ENCODE measurements at regions not wholly inside any gene's neighbourhood (a gene's known extent, or its start where the extent isn't known, plus 50 kb on each side); places are given as distances from the start of the nearest gene placed in this dataset.
"Not testable (repeated sequence)": the region's sequence is repeated elsewhere in the genome, so short reads cannot be mapped to it uniquely, and the experiment has no call there.

DNA sequence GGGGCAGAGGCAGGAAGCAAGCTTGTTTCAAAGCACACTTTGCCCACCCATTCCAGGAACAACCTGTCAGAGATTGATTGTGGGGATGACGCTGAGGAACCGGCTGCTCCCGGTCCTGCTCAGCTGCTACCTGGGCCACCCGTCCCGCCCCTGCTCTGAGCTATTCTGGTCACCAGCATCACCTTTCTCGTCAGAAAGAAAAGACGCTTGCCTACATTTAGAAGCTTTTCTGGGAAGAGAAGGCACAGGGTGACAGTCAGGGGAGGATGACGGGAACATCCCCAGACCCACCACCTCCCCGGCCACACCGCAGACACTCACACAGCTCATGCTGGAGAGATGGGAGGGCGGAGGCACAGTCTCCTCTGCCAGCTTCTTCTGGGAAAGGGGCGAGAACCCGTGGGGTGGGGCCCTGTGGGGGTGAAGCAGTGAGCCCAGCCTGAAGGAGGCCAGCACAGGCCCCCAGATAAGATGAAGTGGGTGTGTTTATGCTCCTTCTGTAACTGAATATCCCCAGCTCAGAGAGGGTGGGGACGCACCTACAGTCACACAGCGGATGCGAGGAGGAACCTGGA lies 81.8 kb downstream of the CPZ start:
- CTCF ChIA-PET: no interaction called here
- no peak overlapping the region for H2AFZ ChIP-seq (ENCODE audit: low read depth, low read length)
- no peaks in the 10 kb centered on the region for H3K36me3 ChIP-seq (ENCODE audit: control insufficient read depth in 2 of 2, extremely low read depth in 1 of 2, insufficient read depth in 2 of 2, low read length in 2 of 2)
- no peaks in the 10 kb centered on the region for H3K27me3 ChIP-seq (ENCODE audit: control insufficient read depth in 2 of 2, insufficient read depth in 2 of 2, low read length in 2 of 2)
- dilution Hi-C loops (cut with MboI; ENCODE audit: extremely low pct_ligation_motif_present, low sequenced_read_pairs): no loop called here
- intact Hi-C loops (cut with micrococcal nuclease): no loop called here
- no peak for DNase-seq (ENCODE audit: low read depth, low spot score)
- no peaks in the 10 kb centered on the region for H3K9me3 ChIP-seq (replicated peaks; ENCODE audit: control insufficient read depth, insufficient read depth, low read length)
- H3K4me3 ChIP-seq (replicated peaks in 1 of 3; ENCODE audit: insufficient read depth in 1 of 3, low read depth in 1 of 3, low read length in 3 of 3): no peak overlapping the region
- no peak for TF ChIP-seq MYC (IDR thresholded peaks at IDR 0.05; ENCODE audit: low read depth, low read length)
- TF ChIP-seq, protein P1, sequence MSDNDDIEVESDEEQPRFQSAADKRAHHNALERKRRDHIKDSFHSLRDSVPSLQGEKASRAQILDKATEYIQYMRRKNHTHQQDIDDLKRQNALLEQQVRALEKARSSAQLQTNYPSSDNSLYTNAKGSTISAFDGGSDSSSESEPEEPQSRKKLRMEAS (IDR thresholded peaks at IDR 0.05; ENCODE audit: insufficient read depth, insufficient read length): no peak
- TF ChIP-seq FOS (IDR thresholded peaks at IDR 0.05; ENCODE audit: borderline replicate concordance, insufficient read depth, low read length): no peak
- TF ChIP-seq EZH2 (IDR thresholded peaks at IDR 0.05; ENCODE audit: borderline replicate concordance, low read depth, low read length, severe bottlenecking): no peak
- POLR2A ChIA-PET: no interaction called here
- H3K9ac ChIP-seq (replicated peaks; ENCODE audit: extremely low read depth, insufficient read depth, low read length): no peak overlapping the region
- no peaks in the 10 kb centered on the region for H3K4me1 ChIP-seq (ENCODE audit: control insufficient read depth, extremely low read depth, insufficient read depth, low read length)
- no peak overlapping the region for H3K4me2 ChIP-seq (ENCODE audit: insufficient read depth, low read length)
- H3K9me1 ChIP-seq (replicated peaks; ENCODE audit: control insufficient read depth, extremely low read depth, insufficient read depth, low read length): no peaks in the 10 kb centered on the region
- H3K79me2 ChIP-seq (ENCODE audit: control insufficient read depth, insufficient read depth, low read length): no peaks in the 10 kb centered on the region
- H4K20me1 ChIP-seq (replicated peaks; ENCODE audit: control insufficient read depth, extremely low read depth, insufficient read depth, low read length): no peaks in the 10 kb centered on the region
- H3K27ac ChIP-seq (ENCODE audit: insufficient read depth, low read depth, low read length): no peak overlapping the region
- FAIRE-seq: no peak
- BruUV-seq (replicated peaks): no TSS peak

DNA sequence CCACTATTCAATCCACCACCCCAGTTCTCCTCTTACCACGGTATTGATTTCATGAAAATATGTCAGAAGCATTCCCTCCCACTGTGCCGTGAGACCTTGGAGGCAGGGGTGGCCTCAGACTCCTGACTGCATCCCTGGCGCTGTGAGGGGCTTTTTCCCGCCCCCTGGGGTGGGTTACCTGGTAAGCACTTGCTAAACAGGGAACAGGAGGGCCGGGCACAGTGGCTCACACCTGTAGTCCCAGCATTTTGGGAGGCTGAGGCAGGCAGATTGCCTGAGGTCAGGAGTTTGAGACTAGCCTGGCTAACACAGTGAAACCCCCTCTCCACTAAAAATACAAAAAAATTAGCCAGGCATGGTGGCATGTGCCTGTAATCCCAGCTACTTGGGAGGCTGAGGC lies 80.5 kb downstream of the CPZ start:
- BruUV-seq (replicated peaks); DNase-seq (ENCODE audit: low read depth, low spot score); H3K9me3 ChIP-seq (replicated peaks; ENCODE audit: control insufficient read depth, insufficient read depth, low read length); CTCF ChIA-PET; H3K4me2 ChIP-seq (ENCODE audit: insufficient read depth, low read length); H3K9ac ChIP-seq (replicated peaks; ENCODE audit: extremely low read depth, insufficient read depth, low read length); H3K9me1 ChIP-seq (replicated peaks; ENCODE audit: control insufficient read depth, extremely low read depth, insufficient read depth, low read length); H3K4me3 ChIP-seq (replicated peaks in 1 of 3; ENCODE audit: insufficient read depth in 1 of 3, low read depth in 1 of 3, low read length in 3 of 3); H3K36me3 ChIP-seq (ENCODE audit: control insufficient read depth in 2 of 2, extremely low read depth in 1 of 2, insufficient read depth in 2 of 2, low read length in 2 of 2); H3K27me3 ChIP-seq (ENCODE audit: control insufficient read depth in 2 of 2, insufficient read depth in 2 of 2, low read length in 2 of 2); intact Hi-C loops (cut with micrococcal nuclease); H3K4me1 ChIP-seq (ENCODE audit: control insufficient read depth, extremely low read depth, insufficient read depth, low read length); dilution Hi-C loops (cut with MboI; ENCODE audit: extremely low pct_ligation_motif_present, low sequenced_read_pairs); H3K27ac ChIP-seq (ENCODE audit: insufficient read depth, low read depth, low read length); H4K20me1 ChIP-seq (replicated peaks; ENCODE audit: control insufficient read depth, extremely low read depth, insufficient read depth, low read length); POLR2A ChIA-PET; H2AFZ ChIP-seq (ENCODE audit: low read depth, low read length); FAIRE-seq; H3K79me2 ChIP-seq (ENCODE audit: control insufficient read depth, insufficient read depth, low read length): not testable (repeated sequence)
